ENCODE measurements at regions not wholly inside any gene's neighbourhood (a gene's known extent, or its start where the extent isn't known, plus 50 kb on each side); places are given as distances from the start of the nearest gene placed in this dataset.
"Not testable (repeated sequence)": the region's sequence is repeated elsewhere in the genome, so short reads cannot be mapped to it uniquely, and the experiment has no call there.

DNA sequence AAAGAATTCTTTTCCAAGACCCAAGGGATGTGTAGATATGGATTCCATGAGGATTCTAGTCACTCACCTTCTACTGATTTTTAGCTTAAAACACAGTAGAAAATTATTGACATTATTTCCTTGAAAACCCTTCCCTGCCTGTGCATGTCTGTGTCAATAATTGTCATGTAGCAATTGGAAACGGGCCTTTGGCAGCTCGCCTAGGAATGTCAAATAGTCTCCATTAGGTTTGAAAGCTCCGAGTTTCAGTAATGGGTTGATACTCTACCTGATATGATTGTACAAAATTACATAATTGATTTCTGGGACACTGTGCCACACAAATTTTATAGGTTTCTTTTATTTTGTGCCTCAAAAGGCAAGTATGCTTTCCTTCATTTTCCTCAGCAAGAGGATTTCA, 515.2 kb upstream of the ARID1B start:
- no peak for DNase-seq

GRCh38 chr6:156260815-156261214, 516.4 kb upstream of the ARID1B start:
- no peak for DNase-seq

GRCh38 chr6:156258981-156259380, 518.2 kb upstream of the ARID1B start:
- DNase-seq: no peak

DNA sequence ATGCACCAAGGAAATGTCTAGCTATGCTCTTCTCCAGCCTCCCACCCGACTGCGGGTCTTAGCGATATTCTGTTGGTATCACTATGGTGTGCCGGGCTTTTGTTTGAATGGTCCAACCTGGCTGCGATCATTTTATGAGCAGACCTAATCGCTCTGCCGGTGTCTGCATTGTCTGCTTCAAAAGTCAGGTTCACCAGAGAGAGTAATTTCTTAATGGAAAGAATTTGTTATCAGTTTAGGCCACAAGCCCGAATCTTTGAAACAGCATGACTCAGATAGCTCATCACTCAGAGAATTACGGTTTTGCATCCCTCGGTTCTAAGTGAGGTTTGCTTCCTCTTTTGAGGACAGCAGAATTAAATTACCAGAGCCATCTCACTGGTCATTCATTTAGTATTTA, 521.0 kb upstream of the ARID1B start:
- peak; percentile 55 to 59 for DNase-seq

DNA sequence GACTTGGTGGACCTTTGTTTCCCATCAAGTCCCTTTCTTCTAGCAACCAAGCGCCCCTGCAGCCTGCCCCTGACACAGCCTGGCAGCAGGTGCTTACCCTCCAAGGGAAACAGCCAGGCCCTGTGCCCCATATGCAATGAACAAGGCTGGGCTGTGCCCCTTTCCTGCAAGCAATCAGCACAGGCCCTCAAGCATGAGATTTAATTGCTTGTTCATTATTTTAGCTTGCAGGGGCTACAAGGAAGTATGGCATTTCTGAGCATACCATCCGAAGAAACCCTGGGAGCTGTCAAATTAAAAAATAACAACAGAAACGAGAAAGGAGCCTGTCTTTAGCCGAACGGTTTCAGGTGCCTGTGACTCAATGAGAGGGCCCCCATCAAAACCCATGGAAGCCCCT, 522.9 kb upstream of the ARID1B start:
- DNase-seq: no peak

DNA sequence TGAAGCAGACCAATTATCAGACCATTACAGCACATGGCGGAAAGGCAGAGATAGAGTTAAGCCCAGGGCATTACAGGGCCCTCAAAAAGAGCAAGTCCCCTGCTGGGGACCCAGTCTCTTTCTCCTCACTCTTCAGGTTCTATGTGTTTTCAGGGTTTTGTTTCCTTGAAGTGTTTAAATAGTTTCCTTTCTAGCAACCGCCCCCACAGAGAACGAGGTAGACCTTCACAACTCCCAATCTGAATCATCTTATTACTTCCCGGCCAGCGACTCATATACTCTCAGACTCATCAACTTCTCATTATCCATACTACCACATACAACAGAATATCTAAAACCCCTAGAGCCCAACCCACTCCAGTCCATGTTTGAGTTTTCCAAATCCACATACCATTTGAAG, 526.6 kb upstream of the ARID1B start:
- peak; percentile 49 to 57 for DNase-seq

GRCh38 chr6:156242206-156242605, 535.0 kb upstream of the ARID1B start:
- DNase-seq: no peak

DNA sequence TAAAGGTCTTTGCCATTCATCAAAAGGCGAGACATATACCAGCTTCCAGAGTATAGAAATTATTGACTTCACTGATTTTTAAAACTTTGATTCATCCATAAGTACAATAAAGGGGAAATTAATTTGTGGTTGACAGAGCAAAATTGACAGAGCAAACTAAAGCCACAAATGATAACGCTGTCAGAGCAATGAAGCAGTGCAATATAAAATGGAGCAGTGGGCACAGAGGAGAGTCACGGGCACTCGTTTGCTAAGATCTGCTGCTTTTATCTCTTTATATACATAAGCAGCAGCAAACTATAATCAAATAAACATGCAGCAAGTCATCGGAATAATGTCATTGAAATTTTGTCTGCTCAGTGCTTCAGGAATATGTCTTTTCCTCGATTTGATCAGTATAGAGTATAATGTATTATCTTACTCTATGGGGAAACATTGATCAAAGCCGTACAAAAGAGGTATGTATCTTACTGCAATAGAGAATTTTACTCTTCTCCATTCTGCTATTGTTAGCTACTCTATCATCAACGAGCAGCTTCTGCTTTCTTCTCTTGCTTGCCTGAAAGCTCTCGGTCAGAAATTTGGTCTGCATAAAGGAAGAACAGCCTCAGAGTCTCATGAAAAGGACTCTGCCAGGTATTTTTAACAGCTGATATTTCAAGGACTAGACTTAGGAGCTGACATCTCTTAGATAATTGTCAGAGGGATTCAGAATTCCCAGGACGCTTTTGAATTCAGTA, 546.0 kb upstream of the ARID1B start:
- no peak for DNase-seq

- DNase-seq: no peak
Observed at GRCh38 chr6:156219973-156220372, 557.2 kb upstream of the ARID1B start.

DNA sequence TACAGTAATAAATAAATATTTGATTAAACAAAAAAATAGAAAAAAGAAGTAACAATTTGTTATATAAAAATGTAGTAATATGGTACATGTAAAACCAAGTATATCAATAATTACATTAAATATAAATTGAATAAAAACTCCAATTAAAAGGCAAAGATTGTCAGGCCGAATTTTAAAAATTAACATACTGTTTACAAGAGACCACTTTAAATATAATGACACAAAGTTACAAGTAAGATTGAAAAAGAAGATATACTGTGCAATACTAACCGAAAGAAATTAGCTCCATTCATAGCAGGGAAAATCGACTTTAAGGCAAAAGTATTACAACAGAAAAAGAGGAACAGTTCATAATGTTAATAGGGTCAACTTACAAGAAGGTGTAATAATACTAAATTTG, 571.5 kb upstream of the ARID1B start:
- DNase-seq: no peak

GRCh38 chr6:156199182-156199581, 578.0 kb upstream of the ARID1B start:
- DNase-seq: no peak

DNA sequence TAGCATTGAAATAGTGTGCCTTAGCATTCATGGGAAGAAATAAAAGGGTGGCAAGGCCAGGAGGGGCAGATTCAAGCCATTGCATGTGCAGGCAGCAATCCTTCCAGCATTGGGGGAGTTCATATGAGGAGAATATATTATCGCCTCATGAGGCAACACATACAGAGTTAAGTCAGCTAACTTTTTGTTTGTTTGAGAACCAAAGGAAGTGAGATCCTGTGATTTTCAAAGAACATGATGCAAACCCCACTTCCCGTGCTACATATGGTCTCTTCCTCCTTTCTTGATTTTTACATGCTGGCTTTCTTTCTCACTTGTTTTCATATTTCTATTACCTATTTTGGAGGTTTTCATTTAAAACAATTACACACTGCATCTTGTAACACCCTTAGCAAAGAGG, 579.7 kb upstream of the ARID1B start:
- no peak for DNase-seq

DNA sequence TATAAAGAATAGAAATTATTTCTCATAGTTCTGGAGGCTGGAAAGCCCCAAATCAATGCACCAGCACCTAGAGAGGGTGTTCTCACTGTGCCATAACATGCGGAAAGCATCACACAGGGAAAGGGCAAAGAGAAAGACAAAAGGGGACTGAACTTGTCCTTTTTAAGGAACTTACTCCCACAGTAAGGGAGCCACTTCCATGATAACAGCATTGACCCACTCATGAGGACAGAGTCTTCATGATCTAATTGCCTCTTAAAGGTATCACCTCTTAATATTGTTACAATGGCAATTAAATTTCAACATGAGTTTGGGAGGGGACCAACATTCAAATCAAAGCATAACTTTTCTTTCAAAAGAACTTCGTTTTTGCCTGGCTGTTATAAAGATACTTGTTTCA, 582.2 kb upstream of the ARID1B start:
- no peak for DNase-seq

- no peak for DNase-seq
Observed at GRCh38 chr6:156193381-156193780, 583.8 kb upstream of the ARID1B start.

DNA sequence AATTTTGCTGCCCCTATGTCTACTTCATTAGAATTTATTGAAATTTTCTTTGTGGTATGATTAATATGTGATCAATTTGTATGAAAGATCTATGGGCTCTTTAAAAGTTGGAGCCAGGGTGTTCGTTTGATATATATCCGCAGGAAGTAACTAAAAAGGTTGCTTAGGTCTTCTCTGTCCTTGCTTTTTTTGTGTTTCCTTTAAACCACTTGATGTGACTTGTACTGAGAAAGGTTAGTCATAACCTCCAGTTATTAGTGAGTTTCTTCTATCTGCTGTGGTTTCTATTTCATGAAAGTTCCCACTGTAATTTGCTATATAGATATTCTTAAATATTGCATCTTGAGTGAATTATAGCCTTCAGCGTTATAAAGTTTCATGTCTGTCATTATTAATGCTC, 585.3 kb upstream of the ARID1B start:
- no peak for DNase-seq

GRCh38 chr6:156191390-156191789, 585.8 kb upstream of the ARID1B start:
- DNase-seq: not testable (repeated sequence)

DNA sequence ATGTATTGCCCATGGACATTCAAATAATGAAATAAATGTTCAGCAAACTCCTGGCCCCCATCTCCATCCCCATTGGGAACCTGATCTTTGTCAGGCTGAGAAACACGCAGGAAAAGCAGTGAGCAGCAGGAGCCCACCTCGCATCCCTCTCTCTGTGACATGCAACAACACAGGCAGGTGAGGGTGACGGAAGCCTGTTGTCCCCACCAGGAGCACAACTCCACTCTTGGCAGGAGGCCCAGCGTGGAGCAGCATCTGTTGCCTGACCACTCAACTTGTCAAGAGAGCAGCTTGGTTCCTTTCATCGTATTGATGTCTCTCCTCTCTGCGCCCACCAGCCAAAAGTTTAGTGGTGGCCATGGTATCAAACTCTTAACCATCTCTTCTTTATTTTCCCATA, 586.9 kb upstream of the ARID1B start:
- DNase-seq: no peak

- no peak for DNase-seq
Observed at GRCh38 chr6:156189714-156190113, 587.5 kb upstream of the ARID1B start.

GRCh38 chr6:156189195-156189594, 588.0 kb upstream of the ARID1B start:
- DNase-seq: no peak

- DNase-seq: no peak
Observed at GRCh38 chr6:156185113-156185512, 592.1 kb upstream of the ARID1B start.

GRCh38 chr6:156183678-156184077, 593.5 kb upstream of the ARID1B start:
- DNase-seq: no peak

GRCh38 chr6:156182356-156182755, 594.8 kb upstream of the ARID1B start:
- DNase-seq: no peak

GRCh38 chr6:156181506-156181905, 595.7 kb upstream of the ARID1B start:
- no peak for DNase-seq

GRCh38 chr6:156175971-156176421, 601.2 kb upstream of the ARID1B start:
- no peak for DNase-seq

GRCh38 chr6:156175433-156175832, 601.7 kb upstream of the ARID1B start:
- DNase-seq: no peak

Measured in activated T-cell treated with anti-CD3 and anti-CD28 coated beads, Interleukin-2, amount 50 U/mL, for 48 hours (primary cell).